ENCODE measurements at regions not wholly inside any gene's neighbourhood (a gene's known extent, or its start where the extent isn't known, plus 50 kb on each side); places are given as distances from the start of the nearest gene placed in this dataset.

GRCh38 chr9:13758936-13759335 is 479.4 kb upstream of the MPDZ start:
- no peak for TF ChIP-seq CTCF (IDR thresholded peaks at IDR 0.05)
- no peak for TF ChIP-seq JUN (IDR thresholded peaks at IDR 0.05)
- no peak for TF ChIP-seq POLR2A (IDR thresholded peaks at IDR 0.05; ENCODE audit: low read length)
- TF ChIP-seq MAX (IDR thresholded peaks at IDR 0.05) = no peak
- TF ChIP-seq HES2 (IDR thresholded peaks at IDR 0.05) = no peak
- TF ChIP-seq REST (IDR thresholded peaks at IDR 0.05) = no peak
- no peak for TF ChIP-seq ELK1 (IDR thresholded peaks at IDR 0.05; ENCODE audit: low read depth, low read length)

All from A549 (cell line).